OCI-M2 (cell line): ENCODE measurements at regions not wholly inside any gene's neighbourhood (a gene's known extent, or its start where the extent isn't known, plus 50 kb on each side); places are given as distances from the start of the nearest gene placed in this dataset.

Source experiments
- DNase-seq: peaks from one replicate; lab custom pipeline; 2025; ENCODE audit not compliant: unreplicated experiment; lab: John Stamatoyannopoulos, UW

- no peak for DNase-seq
Observed at GRCh38 chr4:179492260-179493080, 2050.2 kb upstream of the AGA start.

- DNase-seq: no peak
Observed at GRCh38 chr4:179503976-179504375, 2061.7 kb upstream of the AGA start.

DNA sequence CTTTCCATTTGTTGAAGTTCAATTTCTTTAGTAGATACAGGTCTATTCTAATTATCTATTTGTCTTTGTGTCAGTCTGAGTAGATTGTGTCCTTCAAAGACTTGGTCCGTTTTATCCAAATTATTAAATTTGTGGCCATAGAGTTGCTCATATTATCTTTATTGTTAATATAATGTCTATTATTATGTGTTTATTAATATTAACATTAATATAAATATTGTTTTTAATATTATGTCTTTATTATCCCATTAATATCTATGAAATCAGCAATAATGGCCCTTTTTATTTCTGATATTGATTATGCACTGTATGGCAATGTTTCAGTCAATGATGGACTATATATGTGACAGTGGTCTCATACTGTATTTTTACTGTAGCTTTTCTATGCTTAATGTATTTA, 2067.3 kb upstream of the AGA start:
- DNase-seq: no peak

DNA sequence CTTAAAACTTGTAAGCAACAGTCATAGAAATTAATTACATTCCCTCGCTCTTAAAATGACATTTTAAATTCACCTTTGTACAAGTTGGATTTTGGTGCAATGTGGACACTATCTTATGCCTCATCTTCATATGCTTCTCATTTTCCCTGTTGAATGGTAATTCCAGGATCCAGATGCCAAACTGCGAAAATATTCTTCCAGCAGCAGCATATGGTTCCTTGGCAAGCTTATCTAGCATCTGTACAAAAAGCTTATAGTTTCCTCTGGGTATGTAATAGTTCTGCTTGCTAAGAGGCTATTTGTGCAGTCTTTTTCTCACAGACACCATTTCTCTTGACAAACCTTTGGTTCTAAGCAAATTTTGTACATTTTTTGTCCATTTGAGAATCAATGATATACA, 2079.7 kb upstream of the AGA start:
- DNase-seq: no peak

GRCh38 chr4:179530958-179531357, 2088.7 kb upstream of the AGA start:
- no peak for DNase-seq

- no peak for DNase-seq
Observed at GRCh38 chr4:179536694-179537093, 2094.5 kb upstream of the AGA start.

DNA sequence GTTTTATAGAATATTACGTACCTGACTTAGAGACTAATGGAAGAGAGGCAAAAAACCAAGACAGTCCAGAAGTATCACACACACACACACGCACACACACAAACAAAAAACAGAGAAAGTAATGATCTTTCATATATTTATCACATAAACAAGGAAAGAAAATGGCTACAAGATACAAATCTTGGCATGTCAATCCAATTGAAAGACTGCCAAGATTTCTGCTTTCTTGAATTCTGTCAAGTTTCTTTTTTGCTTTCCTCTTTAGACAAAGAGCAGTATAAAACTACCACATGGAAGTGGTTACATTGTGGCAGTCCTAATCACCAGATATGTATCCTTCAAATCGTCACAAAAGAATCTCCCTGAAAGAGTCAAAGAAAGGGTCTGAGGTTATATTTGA, 2097.4 kb upstream of the AGA start:
- DNase-seq: no peak

DNA sequence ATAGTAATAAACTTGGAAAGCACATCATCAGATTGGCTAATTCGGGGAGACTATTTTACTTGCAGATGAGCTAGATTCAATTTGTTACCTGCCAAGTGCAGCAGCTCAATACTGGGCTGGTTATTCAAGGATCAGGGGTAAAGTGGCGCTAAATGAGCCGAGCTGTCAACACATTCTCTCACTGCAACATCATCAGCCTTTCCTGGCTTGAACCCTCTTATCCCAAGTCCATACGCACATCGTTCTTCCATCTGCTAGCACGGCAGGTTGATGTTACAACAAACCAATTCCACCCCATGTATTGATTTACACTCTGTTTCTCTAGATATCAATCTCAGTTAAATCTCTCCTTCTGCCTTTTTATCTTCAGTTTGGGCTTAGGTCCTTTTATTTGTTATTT, 2101.5 kb upstream of the AGA start:
- DNase-seq: no peak

DNA sequence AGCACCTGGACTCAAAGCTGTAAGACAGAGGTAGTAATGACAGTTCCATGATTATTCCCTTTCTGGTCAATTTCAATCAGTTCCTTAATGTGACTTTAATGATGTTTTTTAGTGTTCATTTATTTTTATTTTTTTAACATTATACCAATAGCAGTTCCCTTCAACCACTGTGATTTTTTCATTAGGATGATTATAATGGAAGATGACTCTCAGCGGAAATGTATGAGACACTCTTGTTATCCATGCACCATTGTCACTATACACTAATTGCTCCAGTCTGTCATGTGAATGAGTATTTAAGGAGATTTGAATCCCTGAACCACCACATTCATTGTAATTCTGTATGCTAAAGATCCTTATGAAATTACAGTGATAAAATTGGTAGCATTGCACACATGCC, 2102.3 kb upstream of the AGA start:
- DNase-seq: no peak

DNA sequence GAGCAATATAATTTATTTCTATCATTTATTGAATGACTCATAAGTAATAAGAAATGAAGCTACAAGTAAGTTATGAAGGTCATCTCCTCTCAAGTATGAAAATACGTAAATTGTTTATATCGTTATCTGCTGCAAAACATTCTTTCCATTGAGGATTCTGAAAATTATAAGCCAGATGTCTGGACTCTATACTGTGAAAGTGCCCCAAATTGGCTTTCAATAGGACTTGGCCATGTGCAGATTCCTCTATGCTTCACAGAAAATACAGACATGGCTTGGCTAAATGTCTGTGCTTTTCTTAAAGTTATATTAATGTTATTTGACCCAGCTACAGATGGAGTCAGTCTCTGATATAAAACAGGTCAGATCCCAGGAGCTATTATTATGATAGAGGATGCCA, 2109.9 kb upstream of the AGA start:
- DNase-seq: no peak

- no peak for DNase-seq
Observed at GRCh38 chr4:179563741-179564140, 2121.5 kb upstream of the AGA start.

DNA sequence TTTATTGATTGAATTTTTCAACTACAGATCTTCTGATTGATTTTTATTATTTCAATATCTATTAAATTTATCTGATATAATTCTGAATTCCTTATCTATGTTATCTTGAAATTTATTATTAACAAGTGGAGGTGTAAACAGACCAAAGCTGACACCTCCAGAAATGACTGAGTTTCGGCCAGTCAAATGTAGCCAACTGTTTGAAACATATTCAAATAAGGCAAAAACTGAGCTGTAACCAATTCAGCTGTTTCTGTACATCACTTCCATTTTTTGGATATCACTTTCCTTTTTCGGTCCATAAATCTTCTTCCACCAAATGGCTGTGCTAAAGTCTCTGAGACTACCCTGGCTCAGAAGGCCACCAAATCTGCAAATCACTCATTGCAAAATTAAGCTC, 2127.3 kb upstream of the AGA start:
- DNase-seq: no peak

DNA sequence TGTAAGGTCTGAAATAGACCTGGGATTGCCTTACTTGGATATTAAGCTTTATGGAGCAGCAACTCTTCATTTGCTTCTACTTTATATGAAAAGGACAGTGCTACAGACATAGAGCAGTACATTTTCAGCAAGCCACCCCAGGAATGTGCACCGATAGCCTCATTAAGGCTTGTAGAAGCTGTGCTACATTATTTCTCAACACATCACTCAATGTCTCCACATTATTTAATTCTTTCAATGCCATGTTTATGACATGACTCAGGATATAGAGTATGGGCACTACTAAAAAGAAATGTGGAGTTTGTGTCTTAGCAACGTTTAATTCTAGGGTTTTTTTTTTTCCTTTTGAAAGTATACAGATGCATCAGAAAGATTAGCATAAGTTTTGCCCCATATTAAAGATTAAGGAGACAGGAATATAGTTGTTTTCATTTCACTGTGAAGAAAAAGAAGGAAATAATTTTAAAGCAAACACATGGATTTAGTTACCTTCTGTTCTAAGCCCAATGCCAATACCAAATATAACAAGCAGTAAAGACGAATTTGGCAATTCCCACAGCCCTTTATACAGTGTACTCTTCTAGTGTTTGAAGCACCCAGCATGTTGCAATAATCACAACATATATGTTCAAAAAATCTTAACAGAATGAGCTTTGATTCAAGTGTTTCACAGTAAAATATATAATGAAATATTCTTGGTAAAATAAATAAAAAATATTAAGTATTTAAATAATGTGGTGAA, 2140.1 kb upstream of the AGA start:
- no peak for DNase-seq

DNA sequence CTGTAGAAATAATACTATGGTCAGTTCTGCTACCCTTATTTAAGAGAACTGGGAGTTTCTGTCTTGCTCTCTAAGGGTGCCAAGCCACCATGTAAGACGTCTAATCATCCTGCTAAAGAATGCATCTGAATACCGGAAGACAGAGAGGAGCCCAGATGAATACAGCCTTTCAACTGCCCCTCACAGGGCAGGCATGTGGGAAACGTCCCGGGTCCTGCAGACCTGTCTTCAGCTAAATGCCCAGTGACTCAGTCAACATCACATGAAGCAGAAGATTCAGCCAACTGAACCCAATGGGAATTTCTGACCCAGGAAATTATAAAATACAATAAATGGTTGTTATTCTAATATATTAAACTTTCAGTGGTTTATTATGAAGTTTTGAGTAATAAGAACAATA, 2141.0 kb upstream of the AGA start:
- no peak for DNase-seq

DNA sequence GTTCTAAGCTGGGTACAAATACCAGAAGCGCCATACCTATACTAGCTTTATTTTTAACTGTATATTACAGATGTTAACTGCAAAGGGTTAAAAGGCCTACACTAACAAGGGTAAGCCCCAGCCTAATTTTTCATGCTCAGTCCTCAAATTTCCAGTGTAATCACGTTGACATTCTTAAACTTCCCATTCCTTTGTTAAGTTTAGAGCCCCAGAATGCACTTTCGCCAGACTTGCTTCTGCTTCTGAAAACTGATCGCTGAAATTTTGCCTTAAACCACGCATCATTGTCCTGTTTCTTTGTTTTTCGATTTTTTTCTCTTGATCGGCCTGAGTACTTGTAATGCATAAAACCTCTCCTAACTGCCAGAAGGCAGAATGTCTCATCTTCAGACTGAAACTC, 2141.9 kb upstream of the AGA start:
- DNase-seq: no peak

DNA sequence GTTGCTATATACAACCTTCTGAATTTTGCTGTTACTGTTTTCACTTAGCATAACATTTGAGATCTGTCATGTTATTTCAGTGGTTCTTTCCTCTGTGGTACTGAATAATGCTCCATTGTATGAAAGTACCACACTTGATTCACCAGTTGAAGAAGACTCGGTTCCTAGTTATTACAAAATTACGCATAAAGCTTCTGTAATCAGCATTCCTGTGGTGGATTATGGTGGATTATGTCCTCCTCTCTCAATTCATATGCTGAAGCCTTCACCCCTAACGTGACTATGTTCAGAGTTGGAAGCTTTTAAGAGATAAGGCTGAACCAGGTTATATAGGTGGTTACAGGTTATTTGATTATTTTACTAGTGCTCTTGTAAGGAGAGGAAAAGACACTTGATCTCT, 2143.5 kb upstream of the AGA start:
- DNase-seq: no peak

GRCh38 chr4:179586460-179586859, 2144.2 kb upstream of the AGA start:
- DNase-seq: no peak

GRCh38 chr4:179595671-179596410, 2153.6 kb upstream of the AGA start:
- no peak for DNase-seq

DNA sequence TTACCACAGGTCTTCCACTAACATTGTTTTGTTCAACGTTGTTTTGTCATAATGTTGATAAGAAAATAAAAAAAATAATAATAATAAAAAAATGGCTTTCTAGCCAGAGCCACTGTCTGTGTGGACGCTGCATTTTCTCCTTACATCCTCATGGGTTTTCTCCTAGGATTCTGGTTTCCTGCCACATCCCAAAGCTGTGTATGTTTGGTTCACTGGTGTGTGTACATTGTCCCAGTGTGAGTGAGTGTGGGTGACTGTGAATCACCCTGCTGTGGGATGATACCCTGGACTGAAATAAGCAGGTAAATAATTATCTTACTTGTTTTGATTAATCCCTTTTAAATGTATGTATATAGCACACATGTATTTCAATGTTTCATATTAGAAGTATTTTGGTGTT, 2154.4 kb upstream of the AGA start:
- no peak for DNase-seq

DNA sequence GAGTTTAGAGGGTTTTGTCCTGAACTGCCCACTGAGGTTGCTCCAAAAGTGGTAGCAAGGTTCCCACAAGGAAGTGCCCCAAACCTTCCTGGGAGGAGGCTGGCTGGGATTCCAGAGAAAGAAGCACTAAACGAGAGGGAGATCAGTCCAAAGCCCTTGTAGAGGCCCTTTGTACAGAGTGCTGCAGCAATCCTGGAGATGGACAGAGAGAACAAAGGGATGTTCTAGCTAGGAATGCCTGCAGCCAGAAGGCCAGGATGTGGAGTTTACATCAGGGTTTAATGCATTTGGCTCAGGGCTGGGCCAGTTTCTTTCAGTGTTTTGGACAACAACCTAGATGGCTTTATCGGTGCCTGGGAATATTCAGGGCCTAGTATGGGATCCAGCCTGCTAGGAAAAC, 2155.1 kb upstream of the AGA start:
- DNase-seq: no peak

GRCh38 chr4:179601671-179602070, 2159.4 kb upstream of the AGA start:
- no peak for DNase-seq

GRCh38 chr4:179605196-179605595, 2163.0 kb upstream of the AGA start:
- DNase-seq: no peak
